ENCODE measurements at regions not wholly inside any gene's neighbourhood (a gene's known extent, or its start where the extent isn't known, plus 50 kb on each side); places are given as distances from the start of the nearest gene placed in this dataset.

DNA sequence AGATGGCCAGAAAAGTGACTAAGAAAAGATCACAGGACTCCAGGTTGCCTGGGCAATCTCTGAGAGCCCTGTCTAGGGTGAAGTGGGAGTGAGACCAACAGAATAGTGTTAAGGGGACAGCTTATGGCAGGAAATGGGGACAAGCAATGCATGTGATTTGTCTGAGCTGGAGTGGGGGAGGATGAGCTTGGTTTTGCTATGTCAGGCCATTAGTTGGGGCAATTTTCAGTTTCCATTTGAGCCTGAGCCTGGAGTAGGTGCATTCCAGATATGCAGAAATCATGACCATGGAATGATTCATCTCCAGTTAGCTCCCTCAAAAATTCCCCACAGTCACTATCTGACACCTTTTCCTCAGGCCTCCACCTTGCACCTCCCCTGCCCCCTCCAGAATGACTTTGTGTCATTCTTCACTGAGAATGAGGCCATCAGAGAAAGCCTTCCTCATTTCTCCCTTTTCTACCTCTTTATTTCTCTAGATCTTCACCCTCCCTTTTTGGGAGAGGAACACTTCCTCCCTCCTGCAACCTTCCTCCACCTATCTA, 150.9 kb upstream of the PLEKHG7 start (continued):
- peak; percentile 70 for TF ChIP-seq MEF2B (IDR thresholded peaks at IDR 0.05; ENCODE audit: partially characterized antibody, poor library complexity, severe bottlenecking)
- TF ChIP-seq ZNF217 (IDR thresholded peaks at IDR 0.05), result peak; percentile 62; the same call in 1 of the 2 replicates
- TF ChIP-seq, protein P1, sequence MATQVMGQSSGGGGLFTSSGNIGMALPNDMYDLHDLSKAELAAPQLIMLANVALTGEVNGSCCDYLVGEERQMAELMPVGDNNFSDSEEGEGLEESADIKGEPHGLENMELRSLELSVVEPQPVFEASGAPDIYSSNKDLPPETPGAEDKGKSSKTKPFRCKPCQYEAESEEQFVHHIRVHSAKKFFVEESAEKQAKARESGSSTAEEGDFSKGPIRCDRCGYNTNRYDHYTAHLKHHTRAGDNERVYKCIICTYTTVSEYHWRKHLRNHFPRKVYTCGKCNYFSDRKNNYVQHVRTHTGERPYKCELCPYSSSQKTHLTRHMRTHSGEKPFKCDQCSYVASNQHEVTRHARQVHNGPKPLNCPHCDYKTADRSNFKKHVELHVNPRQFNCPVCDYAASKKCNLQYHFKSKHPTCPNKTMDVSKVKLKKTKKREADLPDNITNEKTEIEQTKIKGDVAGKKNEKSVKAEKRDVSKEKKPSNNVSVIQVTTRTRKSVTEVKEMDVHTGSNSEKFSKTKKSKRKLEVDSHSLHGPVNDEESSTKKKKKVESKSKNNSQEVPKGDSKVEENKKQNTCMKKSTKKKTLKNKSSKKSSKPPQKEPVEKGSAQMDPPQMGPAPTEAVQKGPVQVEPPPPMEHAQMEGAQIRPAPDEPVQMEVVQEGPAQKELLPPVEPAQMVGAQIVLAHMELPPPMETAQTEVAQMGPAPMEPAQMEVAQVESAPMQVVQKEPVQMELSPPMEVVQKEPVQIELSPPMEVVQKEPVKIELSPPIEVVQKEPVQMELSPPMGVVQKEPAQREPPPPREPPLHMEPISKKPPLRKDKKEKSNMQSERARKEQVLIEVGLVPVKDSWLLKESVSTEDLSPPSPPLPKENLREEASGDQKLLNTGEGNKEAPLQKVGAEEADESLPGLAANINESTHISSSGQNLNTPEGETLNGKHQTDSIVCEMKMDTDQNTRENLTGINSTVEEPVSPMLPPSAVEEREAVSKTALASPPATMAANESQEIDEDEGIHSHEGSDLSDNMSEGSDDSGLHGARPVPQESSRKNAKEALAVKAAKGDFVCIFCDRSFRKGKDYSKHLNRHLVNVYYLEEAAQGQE (IDR thresholded peaks at IDR 0.05; ENCODE audit: low read depth, low read length), result no peak
- no peak for TF ChIP-seq SMARCA5 (IDR thresholded peaks at IDR 0.05)
- TF ChIP-seq CHD2 (IDR thresholded peaks at IDR 0.05; ENCODE audit: borderline replicate concordance, low read depth, low read length), result peak; percentile 89
- TF ChIP-seq NR2C1 (IDR thresholded peaks at IDR 0.05), result no peak
- TF ChIP-seq, protein P2, sequence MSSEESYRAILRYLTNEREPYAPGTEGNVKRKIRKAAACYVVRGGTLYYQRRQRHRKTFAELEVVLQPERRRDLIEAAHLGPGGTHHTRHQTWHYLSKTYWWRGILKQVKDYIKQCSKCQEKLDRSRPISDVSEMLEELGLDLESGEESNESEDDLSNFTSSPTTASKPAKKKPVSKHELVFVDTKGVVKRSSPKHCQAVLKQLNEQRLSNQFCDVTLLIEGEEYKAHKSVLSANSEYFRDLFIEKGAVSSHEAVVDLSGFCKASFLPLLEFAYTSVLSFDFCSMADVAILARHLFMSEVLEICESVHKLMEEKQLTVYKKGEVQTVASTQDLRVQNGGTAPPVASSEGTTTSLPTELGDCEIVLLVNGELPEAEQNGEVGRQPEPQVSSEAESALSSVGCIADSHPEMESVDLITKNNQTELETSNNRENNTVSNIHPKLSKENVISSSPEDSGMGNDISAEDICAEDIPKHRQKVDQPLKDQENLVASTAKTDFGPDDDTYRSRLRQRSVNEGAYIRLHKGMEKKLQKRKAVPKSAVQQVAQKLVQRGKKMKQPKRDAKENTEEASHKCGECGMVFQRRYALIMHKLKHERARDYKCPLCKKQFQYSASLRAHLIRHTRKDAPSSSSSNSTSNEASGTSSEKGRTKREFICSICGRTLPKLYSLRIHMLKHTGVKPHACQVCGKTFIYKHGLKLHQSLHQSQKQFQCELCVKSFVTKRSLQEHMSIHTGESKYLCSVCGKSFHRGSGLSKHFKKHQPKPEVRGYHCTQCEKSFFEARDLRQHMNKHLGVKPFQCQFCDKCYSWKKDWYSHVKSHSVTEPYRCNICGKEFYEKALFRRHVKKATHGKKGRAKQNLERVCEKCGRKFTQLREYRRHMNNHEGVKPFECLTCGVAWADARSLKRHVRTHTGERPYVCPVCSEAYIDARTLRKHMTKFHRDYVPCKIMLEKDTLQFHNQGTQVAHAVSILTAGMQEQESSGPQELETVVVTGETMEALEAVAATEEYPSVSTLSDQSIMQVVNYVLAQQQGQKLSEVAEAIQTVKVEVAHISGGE (CRISPR knock-in tag; IDR thresholded peaks at IDR 0.05), result no peak
- no peak for TF ChIP-seq EZH2 (IDR thresholded peaks at IDR 0.05; ENCODE audit: borderline replicate concordance, control insufficient read depth, low read depth, low read length)
- TF ChIP-seq MEF2A (IDR thresholded peaks at IDR 0.05; ENCODE audit: insufficient read depth, low read depth, low read length), result peak; percentile 85
- TF ChIP-seq SUZ12 (IDR thresholded peaks at IDR 0.05; ENCODE audit: unreplicated experiment), result no peak
- TF ChIP-seq, protein P3, sequence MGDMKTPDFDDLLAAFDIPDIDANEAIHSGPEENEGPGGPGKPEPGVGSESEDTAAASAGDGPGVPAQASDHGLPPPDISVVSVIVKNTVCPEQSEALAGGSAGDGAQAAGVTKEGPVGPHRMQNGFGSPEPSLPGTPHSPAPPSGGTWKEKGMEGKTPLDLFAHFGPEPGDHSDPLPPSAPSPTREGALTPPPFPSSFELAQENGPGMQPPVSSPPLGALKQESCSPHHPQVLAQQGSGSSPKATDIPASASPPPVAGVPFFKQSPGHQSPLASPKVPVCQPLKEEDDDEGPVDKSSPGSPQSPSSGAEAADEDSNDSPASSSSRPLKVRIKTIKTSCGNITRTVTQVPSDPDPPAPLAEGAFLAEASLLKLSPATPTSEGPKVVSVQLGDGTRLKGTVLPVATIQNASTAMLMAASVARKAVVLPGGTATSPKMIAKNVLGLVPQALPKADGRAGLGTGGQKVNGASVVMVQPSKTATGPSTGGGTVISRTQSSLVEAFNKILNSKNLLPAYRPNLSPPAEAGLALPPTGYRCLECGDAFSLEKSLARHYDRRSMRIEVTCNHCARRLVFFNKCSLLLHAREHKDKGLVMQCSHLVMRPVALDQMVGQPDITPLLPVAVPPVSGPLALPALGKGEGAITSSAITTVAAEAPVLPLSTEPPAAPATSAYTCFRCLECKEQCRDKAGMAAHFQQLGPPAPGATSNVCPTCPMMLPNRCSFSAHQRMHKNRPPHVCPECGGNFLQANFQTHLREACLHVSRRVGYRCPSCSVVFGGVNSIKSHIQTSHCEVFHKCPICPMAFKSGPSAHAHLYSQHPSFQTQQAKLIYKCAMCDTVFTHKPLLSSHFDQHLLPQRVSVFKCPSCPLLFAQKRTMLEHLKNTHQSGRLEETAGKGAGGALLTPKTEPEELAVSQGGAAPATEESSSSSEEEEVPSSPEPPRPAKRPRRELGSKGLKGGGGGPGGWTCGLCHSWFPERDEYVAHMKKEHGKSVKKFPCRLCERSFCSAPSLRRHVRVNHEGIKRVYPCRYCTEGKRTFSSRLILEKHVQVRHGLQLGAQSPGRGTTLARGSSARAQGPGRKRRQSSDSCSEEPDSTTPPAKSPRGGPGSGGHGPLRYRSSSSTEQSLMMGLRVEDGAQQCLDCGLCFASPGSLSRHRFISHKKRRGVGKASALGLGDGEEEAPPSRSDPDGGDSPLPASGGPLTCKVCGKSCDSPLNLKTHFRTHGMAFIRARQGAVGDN (IDR thresholded peaks at IDR 0.05), result peak; percentile 98
- TF ChIP-seq, protein P4, sequence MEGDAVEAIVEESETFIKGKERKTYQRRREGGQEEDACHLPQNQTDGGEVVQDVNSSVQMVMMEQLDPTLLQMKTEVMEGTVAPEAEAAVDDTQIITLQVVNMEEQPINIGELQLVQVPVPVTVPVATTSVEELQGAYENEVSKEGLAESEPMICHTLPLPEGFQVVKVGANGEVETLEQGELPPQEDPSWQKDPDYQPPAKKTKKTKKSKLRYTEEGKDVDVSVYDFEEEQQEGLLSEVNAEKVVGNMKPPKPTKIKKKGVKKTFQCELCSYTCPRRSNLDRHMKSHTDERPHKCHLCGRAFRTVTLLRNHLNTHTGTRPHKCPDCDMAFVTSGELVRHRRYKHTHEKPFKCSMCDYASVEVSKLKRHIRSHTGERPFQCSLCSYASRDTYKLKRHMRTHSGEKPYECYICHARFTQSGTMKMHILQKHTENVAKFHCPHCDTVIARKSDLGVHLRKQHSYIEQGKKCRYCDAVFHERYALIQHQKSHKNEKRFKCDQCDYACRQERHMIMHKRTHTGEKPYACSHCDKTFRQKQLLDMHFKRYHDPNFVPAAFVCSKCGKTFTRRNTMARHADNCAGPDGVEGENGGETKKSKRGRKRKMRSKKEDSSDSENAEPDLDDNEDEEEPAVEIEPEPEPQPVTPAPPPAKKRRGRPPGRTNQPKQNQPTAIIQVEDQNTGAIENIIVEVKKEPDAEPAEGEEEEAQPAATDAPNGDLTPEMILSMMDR (IDR thresholded peaks at IDR 0.05 in 2 of 3, conservative IDR thresholded peaks at IDR 0.05 in 1 of 3; ENCODE audit: control insufficient read depth in 2 of 3, extremely low read depth in 1 of 3, insufficient read depth in 1 of 3, low read depth in 3 of 3, low read length in 3 of 3), result no peak
- no peak for TF ChIP-seq RAD21 (IDR thresholded peaks at IDR 0.05; ENCODE audit: insufficient read depth, low read depth, low read length)
- TF ChIP-seq ZBED1 (IDR thresholded peaks at IDR 0.05; ENCODE audit: borderline replicate concordance), result peak; percentile 93
- TF ChIP-seq SIX5 (IDR thresholded peaks at IDR 0.05; ENCODE audit: low read depth, low read length, severe bottlenecking), result no peak
- no peak for TF ChIP-seq PAX8 (IDR thresholded peaks at IDR 0.05)
- TF ChIP-seq BMI1 (IDR thresholded peaks at IDR 0.05; ENCODE audit: borderline replicate concordance), result peak; percentile 64; the same call in 1 of the 2 replicates

Data from GM12878 (cell line).